ENCODE measurements at regions not wholly inside any gene's neighbourhood (a gene's known extent, or its start where the extent isn't known, plus 50 kb on each side); places are given as distances from the start of the nearest gene placed in this dataset.

- DNase-seq (ENCODE audit: low spot score), result peak; percentile 51
These were observed 451.3 kb downstream of the PMP22 start for GRCh38 chr17:14813649-14814370.

GRCh38 chr17:14808425-14808824 lies 456.7 kb downstream of the PMP22 start:
- DNase-seq (ENCODE audit: low spot score), result no peak

- DNase-seq (ENCODE audit: low spot score), result no peak
These were observed 459.8 kb downstream of the PMP22 start for GRCh38 chr17:14805348-14805747.

GRCh38 chr17:14803826-14804225 lies 461.3 kb downstream of the PMP22 start:
- no peak for DNase-seq (ENCODE audit: low spot score)

DNA sequence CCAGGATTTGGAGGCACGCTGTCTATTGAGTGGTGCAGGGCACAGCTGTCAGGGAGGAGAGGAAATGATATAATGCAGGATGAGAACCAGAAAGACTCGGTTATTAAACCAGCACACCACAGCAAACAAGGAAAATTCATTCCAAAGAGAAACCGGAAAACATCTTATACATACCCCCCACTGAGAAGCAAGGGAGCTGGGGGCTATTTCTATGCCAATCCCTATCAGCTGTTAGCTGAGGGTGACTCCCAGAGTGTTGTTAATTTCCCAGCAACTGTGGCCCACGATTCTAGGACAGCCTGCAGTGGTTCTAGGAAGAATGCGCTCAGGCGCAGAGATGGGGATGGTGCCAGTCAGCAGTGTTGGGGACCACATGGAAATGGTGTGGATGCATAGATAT lies 467.3 kb downstream of the PMP22 start:
- no peak for DNase-seq (ENCODE audit: low spot score)

- DNase-seq (ENCODE audit: low spot score), result no peak
These were observed 468.1 kb downstream of the PMP22 start for GRCh38 chr17:14797021-14797420.

DNA sequence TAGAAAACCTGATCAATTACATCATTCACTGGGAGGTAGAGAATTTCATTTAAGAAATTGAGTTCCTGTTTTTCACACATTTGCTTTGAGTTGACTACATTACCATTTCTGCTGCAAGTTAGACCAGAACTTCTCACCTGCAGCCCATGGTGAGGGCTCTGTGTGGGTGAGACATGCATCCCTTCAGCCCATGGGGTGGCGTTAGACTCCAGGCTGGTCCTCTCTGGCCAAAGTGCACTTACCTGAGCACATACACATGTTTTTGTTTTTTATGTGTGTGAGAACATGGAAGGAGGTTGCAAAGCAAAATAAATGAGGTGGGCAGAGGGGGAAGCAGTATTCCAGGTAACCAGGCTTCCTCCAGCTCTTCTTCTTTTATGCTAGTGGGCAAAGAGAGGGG lies 470.2 kb downstream of the PMP22 start:
- no peak for DNase-seq (ENCODE audit: low spot score)

GRCh38 chr17:14793237-14793636 lies 471.9 kb downstream of the PMP22 start:
- DNase-seq (ENCODE audit: low spot score), result no peak

- no peak for DNase-seq (ENCODE audit: low spot score)
These were observed 472.4 kb downstream of the PMP22 start for GRCh38 chr17:14792746-14793145.

DNA sequence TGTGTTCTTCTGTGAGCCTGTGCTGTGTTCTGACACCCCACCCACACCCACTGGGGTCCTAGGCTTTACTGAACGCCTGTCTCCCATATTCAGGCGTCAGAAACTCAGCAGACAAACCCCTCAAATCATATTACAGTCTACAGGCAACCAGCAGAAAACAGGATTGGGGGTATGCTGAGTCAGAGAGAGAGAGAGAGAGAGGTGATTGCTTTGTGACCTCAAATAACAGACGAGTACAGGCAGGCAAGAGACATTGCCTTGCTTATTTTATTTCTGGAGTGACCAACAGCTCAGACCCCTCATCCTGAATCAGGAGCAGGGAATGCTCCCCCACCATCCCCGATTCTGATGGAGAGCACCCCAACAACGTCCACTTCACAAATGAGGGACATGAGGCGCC lies 473.9 kb downstream of the PMP22 start:
- DNase-seq (ENCODE audit: low spot score), result no peak

- no peak for DNase-seq (ENCODE audit: low spot score)
These were observed 474.6 kb downstream of the PMP22 start for GRCh38 chr17:14790521-14790920.

- DNase-seq (ENCODE audit: low spot score), result no peak
These were observed 480.0 kb downstream of the PMP22 start for GRCh38 chr17:14784997-14785696.

GRCh38 chr17:14781123-14781522 lies 480.2 kb downstream of the HS3ST3B1 start:
- no peak for DNase-seq (ENCODE audit: low spot score)

- DNase-seq (ENCODE audit: low spot score), result no peak
These were observed 479.3 kb downstream of the HS3ST3B1 start for GRCh38 chr17:14780097-14780651.

- no peak for DNase-seq (ENCODE audit: low spot score)
These were observed 478.4 kb downstream of the HS3ST3B1 start for GRCh38 chr17:14779241-14779640.

DNA sequence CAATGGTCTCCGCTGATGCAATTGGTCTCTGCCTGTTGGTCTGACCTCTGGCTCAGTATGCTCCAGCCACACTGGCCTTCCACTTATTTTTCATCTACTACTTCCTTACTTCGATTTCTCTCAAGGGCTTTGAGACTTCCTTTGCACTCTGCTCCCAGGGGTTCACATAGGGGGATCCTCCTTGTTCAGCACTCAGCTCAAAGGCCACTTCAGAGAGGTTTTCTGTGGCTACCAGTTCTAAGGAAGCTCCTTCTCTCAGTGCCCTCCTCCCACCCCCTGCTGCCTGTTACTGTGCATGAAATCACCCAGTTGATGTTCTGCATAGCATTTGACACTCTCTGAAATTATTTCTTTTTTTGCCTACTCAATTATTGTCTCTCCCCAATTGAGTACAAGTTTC lies 476.4 kb downstream of the HS3ST3B1 start:
- no peak for DNase-seq (ENCODE audit: low spot score)

DNA sequence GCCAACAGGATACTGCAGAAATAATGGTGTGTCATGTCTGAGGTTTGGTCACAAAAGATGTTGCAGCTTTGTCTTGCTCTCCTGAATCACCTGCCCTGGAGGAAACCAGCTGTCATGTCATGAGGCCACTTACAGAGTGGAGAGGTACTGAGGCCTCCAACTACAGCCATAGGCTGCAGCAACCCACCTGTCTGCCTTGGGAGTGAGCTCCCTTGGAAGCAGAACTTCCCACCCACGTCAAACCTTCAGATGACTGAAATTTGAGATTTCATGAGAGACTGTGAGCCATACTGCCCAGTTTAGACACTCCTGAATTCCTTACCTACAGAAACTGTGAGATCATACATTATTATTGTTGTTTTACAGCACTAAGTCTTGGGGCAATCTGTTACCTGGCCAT lies 475.9 kb downstream of the HS3ST3B1 start:
- DNase-seq (ENCODE audit: low spot score), result no peak

GRCh38 chr17:14775731-14776492 lies 475.0 kb downstream of the HS3ST3B1 start:
- no peak for DNase-seq (ENCODE audit: low spot score)

DNA sequence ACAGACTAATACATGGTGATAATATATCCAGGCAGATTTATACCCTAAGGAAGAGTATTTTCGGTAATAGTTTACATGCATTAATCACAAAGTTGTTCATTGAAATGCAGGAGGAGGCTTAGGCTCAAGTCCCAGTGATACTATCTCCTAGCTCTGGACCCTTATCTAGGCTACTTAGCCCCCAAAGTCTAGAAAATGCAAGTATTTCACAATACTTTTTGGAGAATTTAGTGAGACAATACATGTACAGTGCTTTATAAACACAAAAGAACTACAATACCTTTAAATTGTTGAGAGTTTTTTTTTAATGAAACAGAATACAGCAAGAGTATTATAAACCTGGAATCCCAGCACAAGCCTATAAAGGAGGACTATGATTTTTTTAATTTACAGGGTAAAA lies 473.9 kb downstream of the HS3ST3B1 start:
- DNase-seq (ENCODE audit: low spot score), result no peak

GRCh38 chr17:14772776-14773175 lies 471.9 kb downstream of the HS3ST3B1 start:
- DNase-seq (ENCODE audit: low spot score), result no peak

DNA sequence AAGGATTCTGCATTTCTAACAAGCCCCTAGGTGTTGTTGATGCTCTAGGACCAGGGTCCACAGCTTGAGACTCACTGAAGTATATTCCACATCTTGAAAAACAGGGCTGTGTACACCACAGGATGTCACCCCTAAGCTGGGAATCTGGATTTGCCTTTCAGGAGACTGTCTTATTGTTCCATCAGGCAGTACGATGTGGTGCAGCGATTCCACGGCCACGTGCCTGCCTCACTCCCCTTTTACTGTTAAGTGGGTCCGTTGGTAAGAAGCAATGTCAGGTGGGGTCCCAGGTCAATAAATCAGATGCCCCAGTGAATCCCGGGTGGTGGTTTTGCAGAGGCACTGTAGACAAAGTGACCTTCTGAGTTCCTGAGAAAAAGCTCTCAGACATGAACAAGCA lies 470.7 kb downstream of the HS3ST3B1 start:
- no peak for DNase-seq (ENCODE audit: low spot score)

GRCh38 chr17:14768923-14769322 lies 468.0 kb downstream of the HS3ST3B1 start:
- no peak for DNase-seq (ENCODE audit: low spot score)
